ENCODE measurements at regions not wholly inside any gene's neighbourhood (a gene's known extent, or its start where the extent isn't known, plus 50 kb on each side); places are given as distances from the start of the nearest gene placed in this dataset.

DNA sequence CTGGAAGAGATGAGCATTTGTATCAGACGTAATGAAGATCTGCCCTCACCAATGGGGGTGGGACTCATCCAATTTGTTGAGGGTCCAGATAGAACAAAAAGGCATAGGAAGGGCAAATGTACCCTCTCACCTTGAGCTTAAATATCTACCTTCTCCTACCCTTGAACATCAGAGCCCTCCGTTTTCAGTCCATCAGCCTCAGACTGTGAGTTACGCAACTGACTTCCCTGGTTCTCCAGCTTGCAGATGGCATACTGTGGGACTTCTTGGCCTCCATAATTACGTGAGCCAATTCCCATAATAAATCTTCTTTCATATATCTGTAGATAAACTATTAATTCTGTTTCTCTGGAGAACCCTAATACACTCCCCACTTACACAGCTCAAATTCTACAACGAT is 56.5 kb upstream of the GUCY1A1 start:
- Mint-ChIP-seq H3K27me3 (ENCODE audit: low read depth) (no peaks in the 10 kb centered on the region), H3K36me3 (ENCODE audit: low read depth) (no peaks in the 10 kb centered on the region), H3K4me1 (peaks cover 49% of the 10 kb centered on the region), H3K4me3 (no peak overlapping the region), H3K27ac (peak overlapping the region in 2 of 3 experiments; percentile 73 to 93), H3K9me3 (no peaks in the 10 kb centered on the region)
- TF ChIP-seq, protein P1, sequence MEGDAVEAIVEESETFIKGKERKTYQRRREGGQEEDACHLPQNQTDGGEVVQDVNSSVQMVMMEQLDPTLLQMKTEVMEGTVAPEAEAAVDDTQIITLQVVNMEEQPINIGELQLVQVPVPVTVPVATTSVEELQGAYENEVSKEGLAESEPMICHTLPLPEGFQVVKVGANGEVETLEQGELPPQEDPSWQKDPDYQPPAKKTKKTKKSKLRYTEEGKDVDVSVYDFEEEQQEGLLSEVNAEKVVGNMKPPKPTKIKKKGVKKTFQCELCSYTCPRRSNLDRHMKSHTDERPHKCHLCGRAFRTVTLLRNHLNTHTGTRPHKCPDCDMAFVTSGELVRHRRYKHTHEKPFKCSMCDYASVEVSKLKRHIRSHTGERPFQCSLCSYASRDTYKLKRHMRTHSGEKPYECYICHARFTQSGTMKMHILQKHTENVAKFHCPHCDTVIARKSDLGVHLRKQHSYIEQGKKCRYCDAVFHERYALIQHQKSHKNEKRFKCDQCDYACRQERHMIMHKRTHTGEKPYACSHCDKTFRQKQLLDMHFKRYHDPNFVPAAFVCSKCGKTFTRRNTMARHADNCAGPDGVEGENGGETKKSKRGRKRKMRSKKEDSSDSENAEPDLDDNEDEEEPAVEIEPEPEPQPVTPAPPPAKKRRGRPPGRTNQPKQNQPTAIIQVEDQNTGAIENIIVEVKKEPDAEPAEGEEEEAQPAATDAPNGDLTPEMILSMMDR (IDR thresholded peaks at IDR 0.05; ENCODE audit: unreplicated experiment in 3 of 3) = no peak

DNA sequence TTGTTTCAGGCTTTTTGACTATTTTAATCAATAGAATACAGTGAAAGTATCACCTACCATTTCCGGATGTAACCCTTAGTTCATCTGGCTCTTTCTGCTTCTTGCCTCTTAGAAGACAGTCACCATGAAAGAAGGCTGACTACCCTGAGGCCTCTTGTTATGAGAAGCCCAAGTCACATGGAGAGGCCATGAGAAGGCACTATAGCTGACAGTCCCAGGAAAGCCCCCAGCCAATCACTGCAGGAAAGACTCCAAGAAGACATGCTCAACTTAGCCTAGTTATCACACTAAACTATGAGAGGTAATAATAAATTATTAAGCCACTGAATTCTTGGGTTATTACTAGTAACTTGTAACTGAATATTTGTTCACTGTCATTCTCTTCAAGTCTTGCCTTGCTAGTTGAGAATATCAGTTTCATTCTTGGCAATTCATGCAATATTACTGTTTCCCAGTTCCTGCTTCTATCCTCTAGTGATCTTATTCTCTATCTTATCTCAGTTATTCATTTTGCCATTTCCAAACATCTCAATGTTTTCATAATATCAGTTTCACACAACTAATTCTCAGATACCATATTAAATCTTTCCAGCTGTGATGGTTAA is 57.1 kb upstream of the GUCY1A1 start:
- Mint-ChIP-seq H3K27ac (peak overlapping the region in 2 of 3 experiments; percentile 91 to 93), H3K36me3 (ENCODE audit: low read depth) (no peaks in the 10 kb centered on the region), H3K9me3 (no peaks in the 10 kb centered on the region), H3K4me3 (no peak overlapping the region), H3K27me3 (ENCODE audit: low read depth) (no peaks in the 10 kb centered on the region), H3K4me1 (peaks cover 55% of the 10 kb centered on the region)
- TF ChIP-seq, protein P1 (IDR thresholded peaks at IDR 0.05; ENCODE audit: unreplicated experiment in 3 of 3) = no peak

DNA sequence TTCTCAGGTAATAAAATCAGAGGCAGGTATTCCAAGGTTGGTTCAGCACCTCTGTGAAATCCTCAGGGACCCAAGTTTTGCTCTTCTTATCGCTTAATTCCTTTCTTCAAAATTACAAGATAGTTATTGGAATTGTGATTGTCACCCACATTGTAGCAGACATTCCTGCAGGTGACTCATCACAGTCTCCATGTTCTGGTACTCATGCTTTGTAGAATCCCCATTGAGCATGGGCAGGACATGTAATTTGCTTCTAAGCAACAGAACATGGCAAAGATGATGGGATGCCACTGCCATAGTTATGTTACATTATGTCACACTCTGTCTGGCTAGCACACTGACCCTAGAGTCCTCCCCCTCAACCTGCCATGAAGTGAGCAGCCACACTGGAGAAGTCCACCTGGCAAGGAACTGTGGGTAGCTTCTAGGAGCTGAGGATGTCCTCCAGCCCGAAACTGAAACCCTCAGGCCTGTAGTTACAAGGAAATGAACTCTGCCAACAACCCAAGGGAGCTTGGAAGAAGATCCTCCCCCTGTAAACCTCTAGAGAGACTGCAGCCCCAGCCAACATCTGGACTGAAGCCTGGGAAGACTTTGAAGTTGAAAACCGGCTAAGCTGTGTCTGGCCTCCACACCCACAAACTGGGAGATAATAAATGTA is 58.3 kb upstream of the GUCY1A1 start:
- TF ChIP-seq, protein P1 (IDR thresholded peaks at IDR 0.05; ENCODE audit: unreplicated experiment in 3 of 3) = no peak
- H3K4me3 Mint-ChIP-seq = no peak overlapping the region
- no peaks in the 10 kb centered on the region for H3K9me3 Mint-ChIP-seq
- peak overlapping the region in 2 of 3 experiments; percentile 91 to 93 for H3K27ac Mint-ChIP-seq
- H3K27me3 Mint-ChIP-seq (ENCODE audit: low read depth) = no peaks in the 10 kb centered on the region
- peaks cover 53% of the 10 kb centered on the region for H3K4me1 Mint-ChIP-seq
- no peaks in the 10 kb centered on the region for H3K36me3 Mint-ChIP-seq (ENCODE audit: low read depth)

DNA sequence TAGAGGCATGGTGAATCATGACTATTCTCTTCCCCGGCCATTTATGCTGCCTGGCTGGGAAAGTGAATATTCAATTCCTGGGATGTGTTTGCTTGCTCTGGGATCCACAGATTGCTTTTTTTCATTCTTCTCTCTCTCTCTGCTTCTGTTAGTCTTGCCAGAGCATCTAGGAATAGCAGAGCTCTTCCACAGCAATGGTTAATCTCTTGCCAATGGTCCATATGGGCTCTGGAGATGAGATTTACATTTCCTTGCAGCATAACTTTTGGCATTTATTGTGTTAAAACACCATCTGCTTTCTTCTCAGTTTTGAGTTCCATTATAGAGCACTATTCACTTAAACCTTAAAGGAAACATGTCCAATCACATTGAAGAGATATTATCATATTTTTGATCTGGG is 59.2 kb upstream of the GUCY1A1 start:
- H3K9me3 Mint-ChIP-seq = no peaks in the 10 kb centered on the region
- H3K27ac Mint-ChIP-seq = peak overlapping the region in 2 of 3 experiments; percentile 62 to 93
- H3K4me1 Mint-ChIP-seq = peaks cover 55% of the 10 kb centered on the region
- H3K4me3 Mint-ChIP-seq = no peak overlapping the region
- no peaks in the 10 kb centered on the region for H3K27me3 Mint-ChIP-seq (ENCODE audit: low read depth)
- H3K36me3 Mint-ChIP-seq (ENCODE audit: low read depth) = no peaks in the 10 kb centered on the region
- TF ChIP-seq, protein P1 (IDR thresholded peaks at IDR 0.05; ENCODE audit: unreplicated experiment in 3 of 3) = no peak

DNA sequence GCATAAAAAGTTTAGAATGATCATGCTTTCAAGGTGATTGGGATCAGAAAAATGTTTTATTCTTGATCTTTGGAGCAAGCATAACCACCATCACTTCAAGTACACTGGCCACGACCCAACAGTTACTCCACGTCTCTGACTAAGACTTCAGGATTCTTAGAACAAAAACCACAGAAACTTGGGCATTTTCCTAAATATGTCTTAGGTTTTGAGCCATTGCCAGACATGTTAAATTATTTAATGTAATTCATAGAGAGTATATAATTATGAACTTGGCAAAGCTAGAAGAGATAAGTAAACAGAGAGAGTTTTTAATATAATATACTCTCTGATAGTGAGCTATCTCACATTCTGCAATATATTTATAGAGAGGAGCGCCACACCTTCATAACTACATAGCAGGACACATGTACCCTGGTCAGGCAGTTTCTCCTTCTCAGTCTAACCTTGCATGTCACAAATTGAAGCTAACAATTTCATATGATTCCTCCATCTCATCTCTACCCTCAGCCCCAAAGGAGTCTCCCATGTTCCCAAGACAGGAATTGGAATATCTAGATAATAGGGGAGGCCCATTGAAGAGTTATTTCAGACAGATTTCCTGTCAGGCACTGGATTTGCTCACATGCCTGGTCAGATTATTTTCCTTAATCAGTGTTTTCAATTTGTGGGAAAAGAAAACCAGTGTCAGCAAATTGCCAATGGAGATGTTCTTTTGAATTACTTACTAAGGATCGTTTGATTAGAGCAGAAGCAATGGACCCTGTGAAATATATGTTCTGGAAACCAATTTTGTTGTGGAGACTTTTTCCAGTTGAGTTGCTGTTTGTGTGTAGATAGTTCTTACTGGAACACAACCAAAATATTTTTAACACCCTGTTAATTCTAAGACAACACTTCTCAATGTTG is 61.7 kb upstream of the GUCY1A1 start:
- no peaks in the 10 kb centered on the region for H3K27me3 Mint-ChIP-seq (ENCODE audit: low read depth)
- peaks cover 38% of the 10 kb centered on the region for H3K4me1 Mint-ChIP-seq
- no peak overlapping the region for H3K4me3 Mint-ChIP-seq
- H3K9me3 Mint-ChIP-seq = no peaks in the 10 kb centered on the region
- TF ChIP-seq, protein P1 (IDR thresholded peaks at IDR 0.05; ENCODE audit: unreplicated experiment in 3 of 3) = no peak
- H3K36me3 Mint-ChIP-seq (ENCODE audit: low read depth) = no peaks in the 10 kb centered on the region
- peak overlapping the region in 2 of 3 experiments; percentile 61 to 89 for H3K27ac Mint-ChIP-seq
